IMR-90 (cell line): ENCODE measurements at regions not wholly inside any gene's neighbourhood (a gene's known extent, or its start where the extent isn't known, plus 50 kb on each side); places are given as distances from the start of the nearest gene placed in this dataset.

Source experiments
- RAD21 ChIP-seq: IDR thresholded peaks from 2 replicates; pipeline ENCODE4 v1.6.1; 2012; ENCODE audit warnings: low read length, improper control_type of control experiment
- RCOR1 ChIP-seq: IDR thresholded peaks from 2 replicates; pipeline ENCODE4 v1.6.1; 2012; ENCODE audit warnings: mild to moderate bottlenecking, low read length, improper control_type of control experiment; ENCODE audit not compliant: insufficient replicate concordance
- SMC3 ChIP-seq: fragments of 150-350 bp; IDR thresholded peaks from 2 replicates; pipeline ENCODE4 v1.6.1; 2016; ENCODE audit warnings: low read depth, mild to moderate bottlenecking, antibody characterized with exemption, low read length, moderate library complexity

DNA sequence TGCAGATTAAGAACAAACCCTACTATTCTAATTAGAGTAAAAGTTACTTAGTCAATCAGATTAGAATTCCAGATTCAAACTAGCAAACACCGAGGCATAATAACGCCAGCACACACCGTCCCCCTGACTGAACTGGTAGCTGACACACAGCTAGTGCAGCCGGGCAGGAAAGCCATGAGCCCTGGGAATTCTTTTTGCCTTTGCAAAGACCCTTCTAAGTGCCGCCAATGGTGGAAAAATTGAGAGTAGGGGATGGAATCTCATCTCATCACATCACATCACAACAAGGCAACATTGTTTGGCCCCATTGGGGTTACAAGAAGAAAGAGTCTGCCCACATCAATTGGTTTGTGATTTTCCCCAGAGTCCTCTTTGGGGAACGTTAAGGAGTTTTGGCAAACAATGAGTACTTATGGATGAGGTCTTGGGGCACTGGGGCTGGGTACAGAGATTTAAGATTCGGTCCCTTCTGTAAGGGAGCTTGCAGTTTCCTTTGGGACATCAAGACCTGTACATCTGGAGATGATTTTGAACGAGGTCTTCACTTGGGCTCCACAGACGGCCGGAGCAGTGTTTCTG, 120.4 kb upstream of the MEF2A start:
- TF ChIP-seq SMC3, result no peak
- no peak for TF ChIP-seq RCOR1
- TF ChIP-seq RAD21, result no peak
